ENCODE measurements at regions not wholly inside any gene's neighbourhood (a gene's known extent, or its start where the extent isn't known, plus 50 kb on each side); places are given as distances from the start of the nearest gene placed in this dataset.

DNA sequence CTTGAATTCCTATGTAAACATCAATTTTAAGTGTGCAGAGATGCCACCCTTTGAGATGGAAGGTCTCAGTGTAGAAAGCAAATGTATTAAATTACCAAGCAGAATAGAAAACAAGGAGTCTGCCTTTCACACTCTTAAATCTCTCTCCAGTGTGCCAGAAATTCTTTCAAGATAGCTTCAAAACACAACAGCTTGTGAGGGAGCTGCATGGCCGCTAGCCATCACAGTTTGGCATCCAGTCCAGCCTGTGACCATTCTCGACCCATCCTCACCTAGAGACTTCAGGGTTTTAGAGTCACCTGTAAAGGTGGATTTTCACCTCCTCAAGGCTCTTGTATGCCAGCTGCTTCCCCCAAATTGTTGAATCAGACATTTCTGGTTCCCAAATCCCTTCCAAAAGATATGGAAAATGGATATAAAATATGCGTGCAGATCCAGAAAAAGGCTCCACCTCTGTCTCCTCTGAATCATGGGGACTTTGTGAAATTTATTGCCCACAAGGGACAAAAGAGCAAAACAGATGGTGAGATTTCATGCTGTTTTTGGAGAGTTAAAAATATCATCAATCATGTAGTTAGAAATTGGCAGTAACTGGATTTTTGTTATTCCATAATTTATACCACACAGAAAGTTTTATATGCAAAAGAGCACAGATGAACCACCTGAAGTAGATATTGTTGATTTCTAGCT lies 114.2 kb upstream of the THRB start:
- intact Hi-C loops (cut with DNase I; ENCODE audit: low total_unique reads): no loop called here
- Histone ChIP-seq H3K36me3 (ENCODE audit: low read depth, missing control alignments) (no peaks in the 10 kb centered on the region), H3K27me3 (no peaks in the 10 kb centered on the region), H3K9me3 (no peaks in the 10 kb centered on the region), H3K4me3 (no peak overlapping the region), H3K27ac (no peak overlapping the region), H3K4me1 (no peaks in the 10 kb centered on the region)
- TF ChIP-seq, protein P1, sequence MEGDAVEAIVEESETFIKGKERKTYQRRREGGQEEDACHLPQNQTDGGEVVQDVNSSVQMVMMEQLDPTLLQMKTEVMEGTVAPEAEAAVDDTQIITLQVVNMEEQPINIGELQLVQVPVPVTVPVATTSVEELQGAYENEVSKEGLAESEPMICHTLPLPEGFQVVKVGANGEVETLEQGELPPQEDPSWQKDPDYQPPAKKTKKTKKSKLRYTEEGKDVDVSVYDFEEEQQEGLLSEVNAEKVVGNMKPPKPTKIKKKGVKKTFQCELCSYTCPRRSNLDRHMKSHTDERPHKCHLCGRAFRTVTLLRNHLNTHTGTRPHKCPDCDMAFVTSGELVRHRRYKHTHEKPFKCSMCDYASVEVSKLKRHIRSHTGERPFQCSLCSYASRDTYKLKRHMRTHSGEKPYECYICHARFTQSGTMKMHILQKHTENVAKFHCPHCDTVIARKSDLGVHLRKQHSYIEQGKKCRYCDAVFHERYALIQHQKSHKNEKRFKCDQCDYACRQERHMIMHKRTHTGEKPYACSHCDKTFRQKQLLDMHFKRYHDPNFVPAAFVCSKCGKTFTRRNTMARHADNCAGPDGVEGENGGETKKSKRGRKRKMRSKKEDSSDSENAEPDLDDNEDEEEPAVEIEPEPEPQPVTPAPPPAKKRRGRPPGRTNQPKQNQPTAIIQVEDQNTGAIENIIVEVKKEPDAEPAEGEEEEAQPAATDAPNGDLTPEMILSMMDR (IDR thresholded peaks at IDR 0.05): no peak
- TF ChIP-seq POLR2A (IDR thresholded peaks at IDR 0.05): no peak
- WGBS, 2 donors: 53 to 60% methylated on average over 3 of the region's 3 CpGs
- no peak for DNase-seq

DNA sequence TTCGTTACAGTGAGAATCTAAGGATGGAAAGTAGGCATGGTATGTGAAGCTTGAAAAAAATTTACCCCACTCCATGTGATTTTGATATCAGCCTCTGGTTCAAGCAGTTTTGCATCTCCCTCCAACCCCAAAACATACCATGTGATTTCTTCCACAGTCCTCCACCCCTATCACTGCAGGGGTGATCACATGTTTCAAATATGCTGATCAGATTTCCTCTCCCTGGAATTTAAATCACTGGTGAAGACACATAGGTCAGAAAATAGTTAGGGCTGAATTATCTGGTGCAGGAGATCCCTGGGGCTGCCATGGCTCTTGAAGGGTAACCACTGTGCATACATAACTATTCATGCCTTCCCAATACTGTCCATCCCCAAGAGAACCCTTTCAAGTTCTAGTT lies 119.7 kb upstream of the THRB start:
- TF ChIP-seq, protein P1 (IDR thresholded peaks at IDR 0.05): no peak
- TF ChIP-seq POLR2A (IDR thresholded peaks at IDR 0.05): no peak
- DNase-seq: no peak
- WGBS, 2 donors: 86 to 92% methylated on average over 1 of the region's 1 CpG
- no peaks in the 10 kb centered on the region for H3K36me3 ChIP-seq (ENCODE audit: low read depth, missing control alignments)
- intact Hi-C loops (cut with DNase I; ENCODE audit: low total_unique reads): no loop called here
- no peaks in the 10 kb centered on the region for H3K4me1 ChIP-seq
- no peak overlapping the region for H3K27ac ChIP-seq
- no peak overlapping the region for H3K4me3 ChIP-seq
- no peaks in the 10 kb centered on the region for H3K27me3 ChIP-seq
- no peaks in the 10 kb centered on the region for H3K9me3 ChIP-seq

DNA sequence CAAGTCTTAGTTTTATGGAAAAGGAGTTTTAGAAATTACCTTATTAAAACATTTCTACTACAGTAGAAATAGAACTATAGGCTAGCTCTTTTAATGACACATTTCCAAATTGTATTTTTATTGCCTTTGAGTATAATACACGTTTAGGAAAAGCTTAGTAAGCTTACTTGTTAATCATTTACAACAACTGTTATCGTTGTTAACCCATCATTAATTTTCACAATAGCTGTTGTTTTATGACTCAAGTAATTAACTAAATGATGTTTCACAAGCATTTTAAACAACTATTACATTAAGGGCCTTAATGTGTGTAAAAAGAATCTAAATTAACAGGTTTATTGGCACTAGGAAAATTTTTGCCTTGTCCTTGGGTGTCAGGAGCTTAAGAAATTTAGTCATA lies 120.5 kb upstream of the THRB start:
- 68 to 76% methylated on average over 2 of the region's 2 CpGs for WGBS, 2 donors
- DNase-seq: no peak
- no peaks in the 10 kb centered on the region for H3K36me3 ChIP-seq (ENCODE audit: low read depth, missing control alignments)
- no peaks in the 10 kb centered on the region for H3K27me3 ChIP-seq
- H3K27ac ChIP-seq: no peak overlapping the region
- no peak overlapping the region for H3K4me3 ChIP-seq
- H3K9me3 ChIP-seq: no peaks in the 10 kb centered on the region
- intact Hi-C loops (cut with DNase I; ENCODE audit: low total_unique reads): no loop called here
- no peaks in the 10 kb centered on the region for H3K4me1 ChIP-seq
- no peak for TF ChIP-seq POLR2A (IDR thresholded peaks at IDR 0.05)
- TF ChIP-seq, protein P1 (IDR thresholded peaks at IDR 0.05): no peak

DNA sequence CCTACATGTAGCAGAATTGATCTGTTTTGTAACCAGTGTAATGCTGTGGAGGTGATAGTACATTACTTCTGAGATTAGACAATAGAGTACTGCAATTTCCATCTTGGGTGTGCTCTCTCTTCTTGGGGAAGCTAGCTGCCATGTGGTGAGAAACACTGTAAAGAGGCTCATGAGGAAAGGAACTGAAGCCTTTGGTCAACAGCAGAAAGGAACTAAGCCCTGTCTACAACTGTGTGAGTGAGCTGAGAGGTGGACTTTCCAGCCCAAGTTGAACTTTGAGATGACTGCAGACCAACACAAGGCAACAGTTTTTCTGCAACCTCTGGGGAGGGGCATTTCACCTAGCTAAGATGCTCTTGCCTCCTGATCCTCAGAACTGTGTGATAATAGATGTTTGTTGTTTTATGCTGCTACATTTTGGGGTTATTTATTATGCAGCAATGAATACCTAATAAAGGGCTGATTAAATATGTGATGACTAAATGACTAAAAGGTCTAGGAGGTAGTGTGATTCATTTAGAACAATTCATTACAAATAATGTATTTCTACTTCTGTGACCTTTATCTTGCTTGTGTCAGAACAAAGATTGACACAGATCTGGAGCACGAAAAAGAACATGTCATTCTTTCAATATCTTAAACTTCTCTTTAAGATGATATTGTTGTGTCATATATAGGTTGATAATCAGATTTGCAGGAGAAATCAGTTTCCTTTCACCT lies 121.6 kb upstream of the THRB start:
- H3K9me3 ChIP-seq: no peaks in the 10 kb centered on the region
- intact Hi-C loops (cut with DNase I; ENCODE audit: low total_unique reads): no loop called here
- H3K27me3 ChIP-seq: no peaks in the 10 kb centered on the region
- no peak overlapping the region for H3K27ac ChIP-seq
- TF ChIP-seq, protein P1 (IDR thresholded peaks at IDR 0.05): no peak
- no peak for TF ChIP-seq POLR2A (IDR thresholded peaks at IDR 0.05)
- WGBS, 2 donors: 76 to 85% methylated on average over 1 of the region's 1 CpG
- H3K4me3 ChIP-seq: no peak overlapping the region
- DNase-seq: no peak
- H3K4me1 ChIP-seq: no peaks in the 10 kb centered on the region
- H3K36me3 ChIP-seq (ENCODE audit: low read depth, missing control alignments): no peaks in the 10 kb centered on the region

Data from testis (tissue), 2 donors.